ENCODE measurements at regions not wholly inside any gene's neighbourhood (a gene's known extent, or its start where the extent isn't known, plus 50 kb on each side); places are given as distances from the start of the nearest gene placed in this dataset.

GRCh38 chrX:14173873-14174272 is 144.2 kb upstream of the GEMIN8 start (continued):
- TF ChIP-seq ZBTB10 (tag by site-specific recombination; IDR thresholded peaks at IDR 0.05) (no peak), ZIC2 (tag by site-specific recombination; IDR thresholded peaks at IDR 0.05) (no peak), PRDM4 (tag by site-specific recombination; IDR thresholded peaks at IDR 0.05) (no peak), YY1 (tag by site-specific recombination; IDR thresholded peaks at IDR 0.05) (no peak), ZNF48 (tag by site-specific recombination; IDR thresholded peaks at IDR 0.05) (no peak), PATZ1 (tag by site-specific recombination; IDR thresholded peaks at IDR 0.05) (no peak), ZNF549 (tag by site-specific recombination; IDR thresholded peaks at IDR 0.05) (no peak)

- Histone ChIP-seq H3K4me3 (ENCODE audit: low read depth, low read length) (no peak overlapping the region), H3K27ac (ENCODE audit: extremely low read depth, low read depth, low read length) (no peak overlapping the region), H3K9me3 (ENCODE audit: control insufficient read depth, insufficient read depth, low read depth, low read length) (no peaks in the 10 kb centered on the region; the same call in 1 of the 2 replicates), H3K4me1 (ENCODE audit: control insufficient read depth, insufficient read depth, low read length) (no peaks in the 10 kb centered on the region), H3K36me3 (ENCODE audit: control insufficient read depth in 2 of 2, insufficient read depth in 1 of 2, low read length in 2 of 2) (no peaks in the 10 kb centered on the region)
- POLR2A ChIA-PET = no interaction called here
- CTCF ChIA-PET = interaction anchor here (0.5 kb wide), 1 partner anchor 1077 kb away, joined by 3 read pairs; no protein-coding TSS in a partner anchor
- TF ChIP-seq ZNF223 (tag by site-specific recombination; IDR thresholded peaks at IDR 0.05) (no peak), ZBTB7A (tag by site-specific recombination; IDR thresholded peaks at IDR 0.05; ENCODE audit: low read depth) (no peak), ZNF501 (tag by site-specific recombination; IDR thresholded peaks at IDR 0.05) (no peak), HIC1 (tag by site-specific recombination; IDR thresholded peaks at IDR 0.05) (no peak), GLI4 (tag by site-specific recombination; IDR thresholded peaks at IDR 0.05) (no peak), ZNF629 (tag by site-specific recombination; IDR thresholded peaks at IDR 0.05) (no peak), ZNF175 (tag by site-specific recombination; IDR thresholded peaks at IDR 0.05) (no peak), KLF1 (tag by site-specific recombination; IDR thresholded peaks at IDR 0.05) (no peak), TSHZ1 (tag by site-specific recombination; IDR thresholded peaks at IDR 0.05; ENCODE audit: borderline replicate concordance) (no peak), ZNF266 (tag by site-specific recombination; IDR thresholded peaks at IDR 0.05; ENCODE audit: low read depth) (no peak), BCL11A (tag by site-specific recombination; IDR thresholded peaks at IDR 0.05; ENCODE audit: low read depth) (no peak), ZNF280D (tag by site-specific recombination; IDR thresholded peaks at IDR 0.05) (no peak), ZNF324 (tag by site-specific recombination; IDR thresholded peaks at IDR 0.05) (no peak), ZNF140 (tag by site-specific recombination; IDR thresholded peaks at IDR 0.05) (no peak), ZNF16 (tag by site-specific recombination; IDR thresholded peaks at IDR 0.05; ENCODE audit: low read depth) (no peak)
Observed at GRCh38 chrX:14164828-14165227, 135.1 kb upstream of the GEMIN8 start.

All from HEK293 (cell line).